GM18861 (cell line): ENCODE measurements at regions not wholly inside any gene's neighbourhood (a gene's known extent, or its start where the extent isn't known, plus 50 kb on each side); places are given as distances from the start of the nearest gene placed in this dataset.
"Not testable (repeated sequence)": the region's sequence is repeated elsewhere in the genome, so short reads cannot be mapped to it uniquely, and the experiment has no call there.

Source experiments
- ATAC-seq: cut with Tn5 transposase; IDR thresholded peaks from one replicate; pipeline ENCODE4 v1.9.1; 2021; ENCODE audit not compliant: unreplicated experiment

DNA sequence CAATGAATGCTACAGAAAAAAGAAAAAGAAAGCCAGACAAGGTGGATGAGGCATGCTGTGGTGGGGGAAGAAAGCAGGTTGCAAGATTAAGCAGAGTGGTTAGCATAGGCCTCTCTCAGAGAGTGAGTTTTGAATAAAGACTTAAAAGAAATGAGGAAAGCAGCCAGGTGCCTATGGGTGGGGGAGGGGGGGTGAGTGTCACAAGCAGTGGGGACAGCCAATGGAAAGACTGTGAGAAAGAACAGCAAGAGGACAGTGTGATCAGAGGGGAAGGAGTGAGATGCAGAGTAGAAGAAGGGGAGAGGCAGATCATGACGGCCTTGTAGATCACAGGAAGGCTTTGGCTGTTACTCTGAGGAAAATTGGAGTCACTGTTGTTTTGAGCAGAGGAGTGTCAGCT is 162.5 kb downstream of the SOX3 start:
- no peak for ATAC-seq

DNA sequence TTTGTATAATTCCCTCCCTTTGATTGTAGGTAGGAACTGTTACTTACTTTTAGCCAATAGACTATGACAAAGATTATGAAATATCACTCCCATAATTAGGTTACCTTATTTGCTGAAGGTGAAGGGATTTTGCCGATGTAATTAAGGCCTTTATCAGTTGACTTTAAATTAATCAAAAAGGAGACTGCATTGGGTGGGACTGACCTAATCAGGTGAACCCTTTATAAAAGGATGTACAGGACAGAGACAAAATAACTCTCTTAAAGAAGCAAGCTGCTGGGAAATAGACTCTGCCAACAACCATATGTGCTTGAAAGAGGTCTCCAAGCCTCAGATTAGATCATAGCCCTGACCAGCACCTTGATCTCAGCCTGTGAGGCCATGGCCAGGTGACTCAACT is 167.6 kb downstream of the SOX3 start:
- no peak for ATAC-seq

DNA sequence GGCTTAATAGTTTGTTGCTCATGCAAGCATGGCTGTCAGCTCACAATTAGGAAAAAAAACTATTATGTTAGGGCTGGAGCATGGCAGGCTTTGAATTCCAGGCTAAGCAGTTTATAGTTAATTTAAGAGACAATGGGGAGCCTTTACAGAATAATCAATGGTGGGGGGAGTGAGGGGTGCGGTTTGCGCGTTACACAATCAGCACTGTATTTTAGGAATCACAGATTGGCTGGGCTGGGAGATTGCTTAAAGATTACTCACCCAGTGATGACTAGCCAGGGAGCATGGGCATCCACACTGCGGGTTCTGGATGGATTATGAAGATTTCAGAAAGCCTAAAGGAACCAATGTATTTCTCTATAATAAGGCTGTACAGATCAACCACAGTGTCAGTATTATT is 186.6 kb downstream of the SOX3 start:
- ATAC-seq = no peak

DNA sequence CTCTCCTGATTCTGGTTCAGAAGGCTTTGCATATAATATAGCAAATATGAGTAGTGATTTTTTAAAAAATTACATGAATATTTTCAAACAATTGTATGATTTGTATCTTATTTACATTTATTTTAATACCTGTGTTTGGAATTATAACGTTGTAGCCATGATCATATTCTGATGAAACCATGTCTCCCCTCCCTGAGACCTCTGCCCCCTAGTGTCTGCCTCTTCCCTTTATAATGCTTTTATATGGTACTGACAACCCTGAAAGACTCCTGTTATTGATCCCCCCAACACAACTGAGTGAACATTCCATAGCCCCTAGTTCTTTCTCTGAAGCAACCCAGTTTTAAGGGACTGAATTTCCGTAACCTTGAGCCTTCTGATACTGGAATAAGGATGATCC is 187.4 kb downstream of the SOX3 start:
- no peak for ATAC-seq

DNA sequence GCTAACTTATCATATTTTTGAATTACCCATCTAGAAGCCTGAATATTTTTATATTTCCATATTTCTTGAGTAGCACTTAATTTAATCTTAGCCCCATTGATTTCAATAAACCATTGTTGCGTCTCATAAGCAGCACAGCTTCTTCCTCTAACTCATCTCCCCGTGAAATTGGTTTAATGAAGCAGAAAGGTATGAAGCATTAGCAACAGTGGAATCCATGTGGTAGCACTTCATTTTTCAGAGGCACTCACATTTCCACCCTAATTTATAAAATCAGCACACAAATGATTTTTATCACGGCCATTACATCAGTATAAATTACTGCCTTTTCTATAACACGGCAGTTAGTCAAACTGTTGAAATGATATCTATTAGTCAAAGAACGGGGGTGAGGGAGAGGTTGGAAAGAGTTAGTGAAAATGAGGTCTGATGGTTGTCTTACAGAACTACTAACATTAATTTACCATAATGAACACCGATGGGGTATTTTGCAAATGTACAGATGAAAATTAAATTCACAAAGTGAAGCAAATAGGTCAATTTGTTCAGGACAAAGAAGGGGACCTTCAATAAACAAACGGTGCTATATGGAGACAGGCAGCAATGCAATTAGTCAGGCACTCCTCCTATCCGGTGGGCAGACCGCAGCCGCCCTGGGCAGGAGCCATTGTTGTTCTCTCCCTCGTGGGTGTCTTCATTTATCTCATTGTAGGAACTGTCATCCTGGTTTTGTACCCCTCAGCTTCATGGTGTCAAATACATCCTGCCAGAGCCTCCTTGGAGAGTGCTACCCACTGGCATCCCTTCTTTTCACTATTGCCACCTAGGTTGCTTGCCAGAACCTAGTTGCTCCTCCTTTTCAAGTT is 205.7 kb downstream of the SOX3 start:
- ATAC-seq = no peak

DNA sequence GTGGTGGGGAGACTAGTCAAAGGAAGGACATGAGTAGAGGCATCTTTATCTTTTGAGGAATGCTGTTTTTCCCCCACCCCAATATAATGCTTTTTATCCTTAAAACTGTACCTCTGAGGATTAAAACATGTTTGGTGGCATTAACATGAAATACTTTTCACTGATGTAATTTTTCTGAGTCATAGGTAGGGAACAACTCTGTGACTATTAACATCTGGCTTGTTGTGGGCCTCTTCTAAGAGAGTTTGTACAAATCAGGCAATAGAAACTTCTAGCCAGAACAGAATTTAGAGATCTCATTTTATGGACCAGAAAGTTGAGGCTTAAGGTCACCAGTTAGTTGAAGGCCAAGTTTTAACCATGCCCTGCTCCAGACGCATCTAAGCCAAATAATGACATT is 207.6 kb downstream of the SOX3 start:
- ATAC-seq = no peak

DNA sequence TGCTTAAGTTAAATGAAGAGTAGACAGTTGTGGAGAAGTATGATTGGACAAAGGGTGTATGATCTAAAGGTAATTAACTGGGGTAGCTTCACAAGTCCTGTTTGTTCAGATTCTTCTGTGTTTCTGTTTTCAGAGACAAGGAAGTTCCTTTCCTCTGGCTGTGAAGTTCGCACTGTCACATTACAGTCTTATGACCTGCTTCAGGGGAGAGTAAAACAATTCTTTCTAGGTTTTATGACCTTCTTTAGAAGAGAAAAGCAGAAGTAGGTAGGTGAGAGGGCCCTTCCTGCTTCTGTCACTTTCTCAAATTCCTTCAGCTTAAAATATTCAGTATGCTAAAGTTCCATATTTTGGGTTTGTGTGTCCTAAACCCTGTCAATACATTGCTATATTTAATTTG is 211.9 kb downstream of the SOX3 start:
- ATAC-seq = no peak

DNA sequence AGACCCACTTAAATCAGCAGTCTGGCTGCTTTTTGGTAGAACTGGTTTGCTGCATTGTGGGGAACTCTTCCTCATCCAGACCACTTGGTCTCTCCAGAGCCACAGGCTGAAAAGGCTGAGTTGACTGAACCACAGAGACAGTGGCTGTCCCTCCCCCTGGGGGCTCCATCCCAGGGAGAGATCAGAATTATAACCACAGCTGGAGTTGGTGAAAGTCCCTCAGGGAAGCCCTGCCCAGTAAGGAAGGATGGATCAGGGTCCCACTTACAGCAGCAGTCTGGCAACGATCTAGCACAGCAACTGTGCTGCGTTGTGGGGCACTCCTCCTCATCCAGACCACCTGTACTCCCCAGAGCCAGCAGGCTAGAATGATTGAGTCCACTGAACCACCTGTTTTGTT is 212.7 kb downstream of the SOX3 start:
- no peak for ATAC-seq

DNA sequence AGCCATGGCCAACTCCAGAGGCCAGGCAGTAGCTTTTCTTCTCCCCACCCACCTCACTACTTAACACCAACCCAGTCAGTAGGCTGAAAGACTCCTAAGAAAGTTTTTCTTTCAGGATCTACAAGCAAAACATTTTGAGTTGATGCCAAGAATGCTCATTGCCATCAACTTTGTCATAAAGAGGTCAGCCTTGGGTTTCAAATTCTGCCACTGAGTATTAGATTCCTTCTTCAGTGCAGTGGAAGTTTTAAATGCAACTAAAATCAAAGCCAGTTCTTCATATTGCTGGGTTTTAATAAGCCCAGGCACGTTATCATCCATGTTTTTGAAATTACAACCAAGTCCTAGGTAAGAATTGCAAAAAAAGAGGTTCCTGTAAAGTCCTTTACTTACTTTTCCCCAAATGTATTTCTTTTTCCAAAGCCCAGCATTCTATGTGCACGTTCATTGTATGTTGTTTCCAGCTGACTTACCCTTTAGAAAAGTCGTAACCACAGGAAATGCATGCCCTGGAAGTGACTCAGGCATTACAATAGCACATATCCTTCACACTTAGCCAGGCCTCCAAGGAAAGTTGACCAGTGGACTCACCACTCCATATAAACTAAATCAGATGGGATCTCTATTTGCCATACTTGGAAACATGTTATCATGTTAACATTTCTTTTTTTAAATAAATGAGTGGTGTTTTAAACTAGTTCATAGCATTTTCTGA is 229.9 kb downstream of the SOX3 start:
- ATAC-seq = no peak

DNA sequence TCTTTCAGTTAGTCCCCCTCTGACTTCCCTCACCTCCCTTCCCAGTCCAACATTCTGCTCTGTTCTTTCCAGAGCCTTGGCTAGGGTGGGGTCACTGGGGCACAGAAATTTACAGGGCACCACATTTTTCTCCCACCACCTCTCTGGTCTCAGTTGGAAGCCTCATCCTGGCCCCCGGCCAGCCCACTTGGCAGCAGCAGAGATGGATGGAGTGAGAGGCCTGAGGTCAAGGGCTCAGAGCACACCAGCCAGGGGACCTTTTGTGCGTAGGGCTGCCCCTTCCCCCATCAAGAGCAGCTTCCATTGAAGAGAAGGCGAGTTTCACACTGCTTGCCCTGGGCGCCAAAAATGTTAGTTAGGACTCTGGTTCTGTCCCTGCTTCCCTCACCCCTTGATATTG is 230.9 kb downstream of the SOX3 start:
- ATAC-seq = no peak

DNA sequence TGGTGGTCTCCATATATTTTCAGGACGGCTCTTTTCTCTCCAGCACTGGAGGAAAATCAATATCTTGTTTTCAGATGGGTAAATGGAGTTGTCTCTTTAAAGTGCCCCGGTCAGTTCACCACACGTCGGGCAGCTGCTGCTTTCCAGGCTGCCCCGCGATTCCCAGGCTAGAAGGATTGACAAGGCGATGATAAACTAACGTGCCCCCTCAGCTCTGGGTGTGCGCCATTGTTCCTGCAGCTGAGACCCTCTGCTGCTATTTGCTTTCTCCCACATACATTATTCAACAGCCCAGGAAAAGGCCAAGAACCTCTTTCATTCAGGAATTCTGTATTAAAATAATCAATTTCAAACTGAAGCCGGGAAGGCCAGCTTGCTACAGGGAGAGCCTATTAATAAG is 254.5 kb downstream of the SOX3 start:
- no peak for ATAC-seq

DNA sequence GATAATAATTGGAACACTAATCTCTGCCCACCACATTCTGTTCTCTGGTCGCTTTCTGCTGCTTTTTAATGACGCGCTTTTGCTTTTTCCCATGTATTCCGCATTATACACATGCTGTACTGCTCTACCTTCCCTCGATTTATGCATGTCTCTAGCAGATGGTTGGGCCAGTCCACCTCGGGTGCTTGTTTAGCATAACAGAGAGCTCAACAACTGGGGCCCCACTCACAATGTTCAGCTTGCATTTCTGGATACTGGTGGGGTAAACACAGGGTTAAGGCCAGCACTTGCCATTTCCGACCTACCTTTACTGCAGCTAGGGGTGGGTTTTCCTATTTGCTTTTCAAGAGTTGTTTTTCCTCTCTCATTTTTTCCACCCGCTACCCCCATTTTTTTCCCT is 255.8 kb downstream of the SOX3 start:
- no peak for ATAC-seq

DNA sequence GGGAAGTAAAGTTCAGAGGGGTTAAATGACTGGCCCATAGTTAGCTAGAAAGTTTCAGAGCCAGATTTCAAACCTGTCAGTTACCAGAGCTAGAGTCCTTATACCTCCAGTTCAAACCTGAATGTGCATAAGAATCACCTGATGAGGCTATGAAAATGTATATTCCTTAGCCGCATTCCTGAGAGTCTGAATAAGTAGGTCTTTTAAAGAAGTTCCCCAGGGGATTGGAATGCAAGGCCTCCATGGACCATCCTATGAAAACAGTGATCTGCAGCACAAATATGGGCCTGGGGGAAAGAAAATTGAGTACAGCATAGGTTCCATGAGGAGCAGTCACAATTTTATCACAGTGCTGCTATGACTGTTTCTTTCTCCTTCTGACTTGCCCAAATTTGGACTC is 263.9 kb upstream of the CXorf66 start:
- no peak for ATAC-seq

DNA sequence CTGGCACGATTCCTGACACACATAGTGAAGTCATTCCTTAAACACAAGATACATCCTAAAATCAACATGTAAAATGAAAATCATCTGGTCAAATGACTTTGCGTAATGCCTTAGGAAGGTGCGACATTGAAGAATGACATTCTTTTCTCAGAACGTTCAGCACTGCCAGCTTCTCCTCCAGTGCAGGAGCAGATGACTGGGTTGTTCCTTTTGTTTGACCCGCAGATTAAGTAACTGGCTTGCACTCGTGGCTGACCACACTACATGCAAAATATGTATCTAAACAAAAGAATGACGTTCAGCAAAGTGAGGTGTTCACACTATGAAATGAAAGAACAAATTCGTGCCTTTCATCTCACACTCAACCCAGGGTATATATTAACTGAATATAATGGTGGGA is 260.7 kb upstream of the CXorf66 start:
- not testable (repeated sequence) for ATAC-seq

DNA sequence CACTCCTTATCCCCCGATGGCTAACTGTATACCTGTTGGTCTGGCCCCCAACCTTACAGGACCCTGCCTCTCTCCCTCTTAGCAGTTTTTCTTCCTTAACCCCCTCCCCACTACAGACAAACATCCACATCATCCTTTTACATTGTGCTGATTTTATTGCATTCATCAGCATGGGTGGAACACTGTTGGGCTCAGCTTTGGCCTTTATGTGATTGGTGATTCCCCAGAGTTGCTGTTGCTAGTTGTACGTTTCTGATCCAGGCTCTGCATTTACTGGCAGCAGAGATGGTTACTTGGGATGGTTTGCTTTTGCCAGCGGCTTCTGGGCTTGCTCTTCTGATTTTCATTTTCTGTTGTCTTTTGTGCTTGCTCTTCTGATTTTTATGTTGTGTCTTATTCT is 250.6 kb upstream of the CXorf66 start:
- not testable (repeated sequence) for ATAC-seq

DNA sequence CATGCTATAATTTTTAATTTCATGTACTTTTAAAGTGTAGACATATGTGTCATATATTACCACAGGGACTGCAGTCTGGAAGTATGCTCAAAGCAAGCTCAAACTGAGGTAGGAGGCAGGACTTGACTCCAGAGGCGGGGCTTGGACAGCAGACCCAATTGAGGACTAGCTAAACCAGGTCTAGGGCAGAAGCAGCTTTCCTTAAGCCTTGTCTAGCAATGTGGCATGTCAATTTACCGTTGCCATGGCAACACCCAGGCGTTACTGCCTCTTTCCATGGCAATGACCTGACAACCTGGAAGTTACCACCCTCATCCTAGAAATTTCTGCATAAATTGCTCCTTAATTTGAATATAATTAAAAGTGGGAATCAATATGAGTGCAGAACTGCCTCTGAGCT is 249.2 kb upstream of the CXorf66 start:
- not testable (repeated sequence) for ATAC-seq

DNA sequence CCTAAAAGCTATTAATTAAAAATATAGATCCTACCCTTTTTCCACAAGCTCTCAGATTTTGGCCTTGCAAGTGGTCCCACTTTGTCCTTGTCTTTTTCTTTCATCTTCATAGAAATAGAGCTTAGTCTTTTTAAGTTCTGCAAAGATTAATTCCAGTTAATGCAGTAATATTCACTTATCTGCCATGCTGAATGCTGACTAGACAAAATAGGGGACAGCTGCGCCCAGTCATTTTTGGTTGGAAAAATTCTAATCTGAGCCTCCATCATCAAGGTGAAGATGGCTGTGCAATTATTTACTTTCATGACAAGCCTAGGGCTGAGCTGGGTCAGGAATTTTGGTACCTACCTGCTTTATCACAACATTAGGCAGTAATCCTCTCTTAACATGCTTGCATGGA is 241.3 kb upstream of the CXorf66 start:
- no peak for ATAC-seq

DNA sequence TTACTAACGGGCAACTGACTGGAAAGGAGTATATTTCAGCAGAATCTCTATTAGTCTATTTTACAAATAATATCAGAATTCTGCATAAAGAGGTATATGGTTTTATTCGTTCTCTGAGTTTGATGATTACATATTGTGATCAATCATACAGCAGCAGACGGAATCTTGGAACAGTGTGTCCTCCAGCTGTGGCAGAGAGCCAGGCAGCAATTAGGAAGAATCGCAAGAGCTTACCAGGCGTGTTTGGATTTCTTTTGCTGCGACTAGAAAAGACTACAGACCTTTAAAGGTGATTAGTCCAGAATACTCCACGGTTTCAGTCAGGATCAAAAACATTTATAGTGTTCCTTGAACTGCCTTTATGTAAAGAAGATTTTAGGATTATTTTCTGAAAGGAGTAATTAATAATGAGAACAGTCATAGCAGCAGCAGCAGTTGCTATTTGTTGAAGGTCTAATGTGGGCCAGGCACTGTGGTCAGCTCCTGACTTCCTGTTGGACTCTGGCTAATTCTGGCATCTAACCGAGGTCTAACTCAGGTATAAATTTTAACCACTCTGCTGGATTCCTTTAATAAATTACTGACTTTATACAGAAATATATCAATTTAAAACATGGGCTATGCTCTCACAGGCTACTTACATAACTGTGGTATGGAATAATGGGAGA is 225.3 kb upstream of the CXorf66 start:
- ATAC-seq = no peak

DNA sequence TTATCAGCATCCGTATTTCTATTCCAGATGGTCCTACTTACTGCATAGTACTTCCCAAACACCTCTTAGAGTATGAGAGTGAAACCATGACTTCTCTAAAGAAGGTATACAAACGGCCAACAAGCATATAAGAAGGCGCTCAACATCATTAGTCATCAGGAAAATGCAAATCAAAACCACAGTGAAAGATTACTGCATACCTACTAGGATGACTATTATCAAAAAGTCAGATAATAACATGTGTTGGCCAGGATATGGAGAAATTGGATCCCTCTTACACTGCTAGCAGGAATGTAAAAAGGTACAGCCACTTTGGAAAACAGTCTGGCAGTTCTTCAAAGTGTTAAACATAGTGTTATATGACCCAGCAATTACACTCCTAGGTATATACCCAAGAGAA is 215.3 kb upstream of the CXorf66 start:
- no peak for ATAC-seq

DNA sequence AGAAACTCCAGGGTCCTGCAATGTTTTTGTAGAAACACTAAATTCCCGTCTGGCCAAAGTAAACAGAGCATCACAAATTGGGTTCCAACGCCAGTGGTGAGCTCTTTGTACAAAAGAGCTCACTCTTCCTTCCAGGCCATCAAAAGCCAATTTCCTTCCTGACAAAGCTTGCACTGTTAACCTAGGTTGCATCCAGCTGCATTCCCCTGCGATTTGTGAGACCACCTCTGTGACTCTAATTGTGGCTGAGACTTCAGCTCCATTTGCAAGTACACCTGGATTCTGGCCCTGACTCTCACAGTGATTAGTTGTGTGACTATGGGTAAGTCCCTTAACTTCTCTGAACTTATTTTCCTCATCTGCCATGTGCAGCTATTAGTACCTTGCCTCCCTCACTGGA is 212.5 kb upstream of the CXorf66 start:
- no peak for ATAC-seq

DNA sequence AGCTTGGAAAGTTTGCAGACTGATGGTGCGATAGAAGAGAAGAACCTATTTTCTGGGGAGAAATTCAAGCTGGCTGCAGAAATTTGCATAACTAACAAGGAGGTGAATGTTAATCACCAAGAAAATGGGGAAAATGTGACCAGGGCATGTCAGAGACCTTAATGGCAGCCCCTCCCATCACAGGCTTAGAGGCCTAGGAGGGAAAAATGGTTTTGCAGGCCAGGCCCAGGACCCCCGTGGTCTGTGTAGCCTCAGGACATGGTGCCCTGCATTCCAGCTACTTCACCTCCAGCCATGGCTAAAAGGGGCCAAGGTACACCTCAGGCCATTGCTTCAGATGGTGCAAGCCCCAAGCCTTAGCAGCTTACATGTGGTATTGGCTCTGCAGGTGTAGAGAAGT is 207.1 kb upstream of the CXorf66 start:
- no peak for ATAC-seq

DNA sequence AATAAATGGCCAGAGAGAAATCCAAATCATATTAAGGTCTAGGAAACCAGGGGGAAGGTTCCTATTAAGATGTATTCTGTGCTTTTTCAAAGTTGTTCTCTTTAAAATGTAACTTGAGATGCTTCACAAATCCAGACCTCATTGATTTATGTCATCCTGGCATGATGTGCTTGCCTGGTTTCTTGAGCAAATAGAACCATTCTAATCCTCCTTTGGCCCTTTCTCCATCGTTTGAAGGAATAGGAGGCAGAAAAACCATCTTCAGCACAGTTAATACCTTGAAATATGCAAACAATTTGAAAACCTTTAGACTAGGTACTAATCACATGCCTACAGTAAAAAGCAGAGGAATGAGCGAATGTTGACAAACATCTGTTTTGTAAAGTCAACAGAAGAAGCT is 202.2 kb upstream of the CXorf66 start:
- no peak for ATAC-seq
